T-helper 1 cell treated with Interleukin-12 subunit alpha and Interleukin-12 subunit beta and Interleukin-4 antibody, amounts not matched to agents 30 μg/mL and 1 μg/mL, for 36 hours (primary cell): ENCODE measurements at regions not wholly inside any gene's neighbourhood (a gene's known extent, or its start where the extent isn't known, plus 50 kb on each side); places are given as distances from the start of the nearest gene placed in this dataset.
A peak's percentile ranks its signal among the peaks of the same experiment; 100 is the strongest.

Experiments
- H3K27ac Mint-ChIP-seq: one replicate; pipeline ENCODE4 v1.8.0; 2021; ENCODE audit warnings: mild to moderate bottlenecking, mixed read lengths
- H3K27me3 Mint-ChIP-seq: one replicate; pipeline ENCODE4 v1.8.0; 2021; ENCODE audit warnings: low read depth, mixed read lengths
- H3K36me3 Mint-ChIP-seq: one replicate; pipeline ENCODE4 v1.8.0; 2021; ENCODE audit warnings: low read depth, mixed read lengths
- H3K4me1 Mint-ChIP-seq: one replicate; pipeline ENCODE4 v1.8.0; 2021; ENCODE audit warnings: low read depth, mixed read lengths
- H3K4me3 Mint-ChIP-seq: one replicate; pipeline ENCODE4 v1.8.0; 2021; ENCODE audit warnings: mild to moderate bottlenecking, moderate library complexity, mixed read lengths
- H3K9me3 Mint-ChIP-seq: one replicate; pipeline ENCODE4 v1.8.0; 2021; ENCODE audit warnings: mixed read lengths

DNA sequence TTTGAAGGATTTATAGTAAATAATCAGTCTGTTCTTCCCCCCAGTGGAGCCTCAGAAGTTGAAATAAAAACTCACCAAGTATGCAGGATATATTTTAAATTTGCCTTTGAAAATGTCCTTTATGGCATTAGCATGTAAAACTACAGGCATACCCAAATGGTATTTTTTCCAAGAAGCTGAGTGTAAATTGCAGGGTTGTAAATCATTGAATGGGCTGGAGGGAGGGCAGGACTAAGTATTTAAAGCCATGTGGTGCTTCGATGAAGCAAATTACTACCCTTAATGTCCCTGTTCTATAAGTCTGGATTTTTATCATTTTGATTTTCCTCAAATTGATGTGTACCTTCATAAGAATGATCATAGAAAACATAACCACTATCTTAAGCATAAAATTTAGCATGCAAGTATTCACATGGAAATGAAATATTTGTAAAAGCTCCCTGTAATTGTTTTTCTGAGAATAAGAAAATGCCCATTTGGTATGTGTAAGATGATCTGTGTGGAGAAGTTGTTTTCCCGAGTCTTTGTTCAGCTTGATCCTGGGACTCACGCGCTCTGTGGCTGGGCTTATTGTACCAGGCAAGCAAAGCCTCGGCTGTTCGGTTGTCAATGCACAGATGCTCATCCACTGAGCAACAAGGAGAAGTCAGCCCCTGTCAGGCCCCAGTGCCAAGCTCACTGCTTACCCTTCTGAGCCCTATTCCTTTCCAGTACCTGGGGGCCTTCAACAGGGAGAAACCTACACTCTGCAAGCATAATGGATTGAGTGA, 66.7 kb downstream of the CD164 start:
- Mint-ChIP-seq H3K36me3 (no peaks in the 10 kb centered on the region), H3K9me3 (no peaks in the 10 kb centered on the region), H3K4me1 (no peaks in the 10 kb centered on the region), H3K27me3 (peaks cover 8% of the 10 kb centered on the region), H3K4me3 (no peak overlapping the region), H3K27ac (no peak overlapping the region)

GRCh38 chr6:109314313-109314712, 68.0 kb downstream of the CD164 start:
- Mint-ChIP-seq H3K4me3 (no peak overlapping the region), H3K36me3 (no peaks in the 10 kb centered on the region), H3K27me3 (peaks cover 8% of the 10 kb centered on the region), H3K27ac (no peak overlapping the region), H3K9me3 (no peaks in the 10 kb centered on the region), H3K4me1 (no peaks in the 10 kb centered on the region)

DNA sequence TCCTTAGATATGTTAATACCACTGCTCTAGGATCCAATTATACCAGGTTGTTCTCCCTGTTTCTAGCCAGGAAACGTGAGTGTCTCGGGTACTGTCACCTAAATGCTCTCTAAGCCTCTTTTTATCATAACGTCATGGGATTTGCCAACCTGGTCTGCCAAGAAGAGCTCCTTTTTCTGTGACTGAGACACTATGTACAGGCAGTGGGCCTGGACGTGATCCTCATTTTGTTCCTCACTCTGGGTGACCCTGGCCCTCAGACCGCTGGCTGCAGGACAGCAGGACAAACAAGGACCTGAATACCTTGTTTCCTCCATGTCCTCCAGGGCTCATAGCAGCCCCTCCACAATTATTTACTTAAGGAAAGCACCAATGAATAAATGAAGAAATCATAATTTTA, 69.1 kb downstream of the CD164 start:
- no peak overlapping the region for H3K4me3 Mint-ChIP-seq
- H3K9me3 Mint-ChIP-seq = no peaks in the 10 kb centered on the region
- no peaks in the 10 kb centered on the region for H3K36me3 Mint-ChIP-seq
- no peaks in the 10 kb centered on the region for H3K4me1 Mint-ChIP-seq
- H3K27ac Mint-ChIP-seq = no peak overlapping the region
- peaks cover 8% of the 10 kb centered on the region for H3K27me3 Mint-ChIP-seq

GRCh38 chr6:109311471-109311870, 70.8 kb downstream of the CD164 start:
- no peaks in the 10 kb centered on the region for H3K36me3 Mint-ChIP-seq
- H3K9me3 Mint-ChIP-seq = no peaks in the 10 kb centered on the region
- H3K27ac Mint-ChIP-seq = no peak overlapping the region
- H3K27me3 Mint-ChIP-seq = peaks cover 8% of the 10 kb centered on the region
- H3K4me3 Mint-ChIP-seq = no peak overlapping the region
- H3K4me1 Mint-ChIP-seq = no peaks in the 10 kb centered on the region

GRCh38 chr6:109309917-109310316, 72.3 kb downstream of the CD164 start:
- no peaks in the 10 kb centered on the region for H3K36me3 Mint-ChIP-seq
- H3K9me3 Mint-ChIP-seq = no peaks in the 10 kb centered on the region
- peaks cover 7% of the 10 kb centered on the region for H3K27me3 Mint-ChIP-seq
- H3K4me1 Mint-ChIP-seq = peaks cover 2% of the 10 kb centered on the region
- H3K4me3 Mint-ChIP-seq = no peak overlapping the region
- H3K27ac Mint-ChIP-seq = no peak overlapping the region

DNA sequence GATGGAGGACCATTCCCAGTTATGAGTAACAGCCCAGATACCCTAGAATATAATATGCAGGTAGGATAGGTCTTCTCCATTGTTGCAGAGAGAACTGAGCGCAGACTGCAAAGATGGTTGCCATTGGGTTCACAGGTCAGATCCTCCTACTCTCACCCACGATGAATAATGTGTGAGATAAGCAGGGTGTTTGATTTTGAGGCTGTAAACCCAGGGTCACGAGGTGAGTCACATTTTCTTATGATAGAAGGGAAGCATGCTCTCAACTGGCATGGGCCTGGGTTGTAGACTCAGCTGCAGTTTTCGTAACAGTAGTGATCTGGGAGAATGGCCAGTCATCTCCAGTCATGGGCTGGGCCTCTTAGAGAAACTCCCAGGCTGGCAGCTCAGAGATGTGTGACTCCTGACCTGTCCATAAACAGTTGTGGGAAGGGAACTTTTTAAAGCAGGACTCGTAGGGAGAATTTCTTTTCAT, 74.2 kb downstream of the CD164 start:
- H3K9me3 Mint-ChIP-seq = no peaks in the 10 kb centered on the region
- H3K27ac Mint-ChIP-seq = no peak overlapping the region
- H3K36me3 Mint-ChIP-seq = no peaks in the 10 kb centered on the region
- peaks cover 5% of the 10 kb centered on the region for H3K27me3 Mint-ChIP-seq
- peaks cover 13% of the 10 kb centered on the region for H3K4me1 Mint-ChIP-seq
- no peak overlapping the region for H3K4me3 Mint-ChIP-seq

GRCh38 chr6:109306733-109307132, 75.5 kb downstream of the CD164 start:
- H3K9me3 Mint-ChIP-seq = no peaks in the 10 kb centered on the region
- peaks cover 4% of the 10 kb centered on the region for H3K27me3 Mint-ChIP-seq
- no peak overlapping the region for H3K4me3 Mint-ChIP-seq
- H3K4me1 Mint-ChIP-seq = peaks cover 13% of the 10 kb centered on the region
- no peaks in the 10 kb centered on the region for H3K36me3 Mint-ChIP-seq
- no peak overlapping the region for H3K27ac Mint-ChIP-seq

DNA sequence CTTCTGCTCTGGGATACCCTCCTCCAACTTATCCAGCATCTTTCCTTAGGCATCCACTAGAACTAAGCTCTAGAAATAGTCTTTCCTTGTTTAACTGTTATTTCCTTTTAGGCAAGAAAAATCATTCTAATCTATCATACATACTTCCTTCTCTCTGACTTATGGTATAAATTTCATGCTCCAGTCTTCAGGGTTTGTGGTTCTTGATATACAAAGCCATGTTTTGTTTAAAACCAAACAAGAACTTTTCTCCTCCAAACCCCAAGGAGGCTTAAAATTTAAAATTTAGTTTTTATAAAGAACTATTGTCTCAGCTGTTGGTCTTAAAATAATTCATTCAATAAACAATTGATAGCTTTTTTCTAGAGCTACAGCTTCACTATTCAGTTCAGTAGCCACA, 77.2 kb downstream of the CD164 start:
- Mint-ChIP-seq H3K27me3 (no peaks in the 10 kb centered on the region), H3K4me3 (no peak overlapping the region), H3K4me1 (peaks cover 13% of the 10 kb centered on the region), H3K36me3 (no peaks in the 10 kb centered on the region), H3K27ac (no peak overlapping the region), H3K9me3 (no peaks in the 10 kb centered on the region)

GRCh38 chr6:109304284-109305015, 77.8 kb downstream of the CD164 start:
- Mint-ChIP-seq H3K9me3 (no peaks in the 10 kb centered on the region), H3K27me3 (no peaks in the 10 kb centered on the region), H3K27ac (peak overlapping the region; percentile 29), H3K4me3 (no peak overlapping the region), H3K36me3 (no peaks in the 10 kb centered on the region), H3K4me1 (peaks cover 13% of the 10 kb centered on the region)

DNA sequence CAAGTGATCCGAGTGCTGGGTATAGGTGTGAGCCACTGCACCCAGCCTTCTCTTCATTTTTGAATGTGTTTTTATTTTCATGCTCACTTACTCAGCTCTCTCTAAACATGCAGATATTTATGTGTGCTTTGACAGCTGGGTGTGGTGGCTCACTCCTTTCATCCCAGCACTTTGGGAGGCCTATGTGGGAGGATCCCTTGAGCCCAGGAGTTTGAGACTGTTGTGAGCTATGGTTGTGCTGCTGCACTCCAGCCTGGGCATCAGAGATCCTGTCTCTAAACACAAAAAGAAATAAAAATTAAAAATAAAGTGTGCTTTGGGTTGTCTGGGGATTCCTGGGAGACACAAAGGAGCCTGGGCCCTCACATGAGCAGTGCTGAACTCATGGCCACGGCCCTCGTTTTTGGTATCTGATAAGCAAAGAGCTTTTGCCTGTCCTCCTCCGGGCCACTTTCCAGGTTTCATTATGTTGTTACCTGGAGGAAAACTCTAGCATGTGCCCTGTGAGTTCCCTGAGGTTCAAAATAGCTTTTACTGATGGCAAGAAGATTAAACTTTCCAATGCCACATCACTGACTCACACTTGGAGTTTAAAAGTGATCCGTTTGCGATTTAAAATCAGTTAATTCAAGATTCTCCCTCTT, 78.5 kb downstream of the CD164 start:
- no peak overlapping the region for H3K27ac Mint-ChIP-seq
- H3K4me1 Mint-ChIP-seq = peaks cover 13% of the 10 kb centered on the region
- H3K27me3 Mint-ChIP-seq = no peaks in the 10 kb centered on the region
- no peaks in the 10 kb centered on the region for H3K9me3 Mint-ChIP-seq
- no peaks in the 10 kb centered on the region for H3K36me3 Mint-ChIP-seq
- no peak overlapping the region for H3K4me3 Mint-ChIP-seq

- peaks cover 13% of the 10 kb centered on the region for H3K4me1 Mint-ChIP-seq
- H3K4me3 Mint-ChIP-seq = no peak overlapping the region
- H3K27me3 Mint-ChIP-seq = no peaks in the 10 kb centered on the region
- H3K36me3 Mint-ChIP-seq = no peaks in the 10 kb centered on the region
- no peak overlapping the region for H3K27ac Mint-ChIP-seq
- H3K9me3 Mint-ChIP-seq = no peaks in the 10 kb centered on the region
Observed at GRCh38 chr6:109303164-109303563, 79.1 kb downstream of the CD164 start.

GRCh38 chr6:109302176-109302575, 80.1 kb downstream of the CD164 start:
- no peaks in the 10 kb centered on the region for H3K36me3 Mint-ChIP-seq
- no peaks in the 10 kb centered on the region for H3K9me3 Mint-ChIP-seq
- H3K4me3 Mint-ChIP-seq = no peak overlapping the region
- H3K4me1 Mint-ChIP-seq = peaks cover 13% of the 10 kb centered on the region
- no peak overlapping the region for H3K27ac Mint-ChIP-seq
- H3K27me3 Mint-ChIP-seq = no peaks in the 10 kb centered on the region

GRCh38 chr6:109301418-109301817, 80.8 kb downstream of the CD164 start:
- Mint-ChIP-seq H3K36me3 (no peaks in the 10 kb centered on the region), H3K4me3 (no peak overlapping the region), H3K27ac (no peak overlapping the region), H3K9me3 (no peaks in the 10 kb centered on the region), H3K27me3 (no peaks in the 10 kb centered on the region), H3K4me1 (peaks cover 13% of the 10 kb centered on the region)

GRCh38 chr6:109300874-109301273, 81.4 kb downstream of the CD164 start:
- Mint-ChIP-seq H3K36me3 (no peaks in the 10 kb centered on the region), H3K27ac (no peak overlapping the region), H3K4me3 (no peak overlapping the region), H3K4me1 (peaks cover 13% of the 10 kb centered on the region), H3K9me3 (no peaks in the 10 kb centered on the region), H3K27me3 (no peaks in the 10 kb centered on the region)
